ENCODE measurements at regions not wholly inside any gene's neighbourhood (a gene's known extent, or its start where the extent isn't known, plus 50 kb on each side); places are given as distances from the start of the nearest gene placed in this dataset.

DNA sequence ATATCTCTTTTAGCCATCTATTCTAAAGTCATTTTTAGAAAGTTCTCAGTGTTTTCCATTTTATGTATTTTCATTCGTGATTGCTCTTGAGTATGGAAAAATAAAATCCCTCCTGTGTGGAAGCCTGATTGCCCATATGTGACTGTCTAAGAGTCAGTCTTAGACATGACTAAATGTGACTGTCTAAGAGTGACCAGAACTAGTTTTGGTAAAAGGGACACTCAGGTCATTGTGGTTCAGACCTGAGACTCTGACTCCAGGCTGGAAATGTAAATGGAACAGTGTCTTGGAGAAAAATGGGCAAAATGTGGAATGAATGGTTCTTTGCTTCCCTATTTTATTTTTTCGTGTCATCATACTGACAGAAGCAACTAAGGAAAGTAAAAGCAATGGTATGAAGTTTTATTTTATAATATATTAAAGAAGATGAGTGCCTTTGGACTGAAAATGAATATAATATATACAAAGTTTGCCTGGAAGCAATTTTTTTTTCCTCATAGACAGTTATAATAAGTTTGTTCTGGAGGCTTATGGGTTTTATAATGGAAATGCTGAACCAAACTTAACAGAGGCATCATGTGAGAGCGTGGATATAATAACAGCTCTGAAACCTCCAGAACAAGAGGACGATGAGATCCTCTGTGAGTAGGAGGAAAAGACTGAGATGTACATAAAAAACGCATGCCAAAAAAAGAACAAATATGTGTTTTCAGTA, 264.4 kb downstream of the ZPLD1 start:
- TF ChIP-seq, protein P1, sequence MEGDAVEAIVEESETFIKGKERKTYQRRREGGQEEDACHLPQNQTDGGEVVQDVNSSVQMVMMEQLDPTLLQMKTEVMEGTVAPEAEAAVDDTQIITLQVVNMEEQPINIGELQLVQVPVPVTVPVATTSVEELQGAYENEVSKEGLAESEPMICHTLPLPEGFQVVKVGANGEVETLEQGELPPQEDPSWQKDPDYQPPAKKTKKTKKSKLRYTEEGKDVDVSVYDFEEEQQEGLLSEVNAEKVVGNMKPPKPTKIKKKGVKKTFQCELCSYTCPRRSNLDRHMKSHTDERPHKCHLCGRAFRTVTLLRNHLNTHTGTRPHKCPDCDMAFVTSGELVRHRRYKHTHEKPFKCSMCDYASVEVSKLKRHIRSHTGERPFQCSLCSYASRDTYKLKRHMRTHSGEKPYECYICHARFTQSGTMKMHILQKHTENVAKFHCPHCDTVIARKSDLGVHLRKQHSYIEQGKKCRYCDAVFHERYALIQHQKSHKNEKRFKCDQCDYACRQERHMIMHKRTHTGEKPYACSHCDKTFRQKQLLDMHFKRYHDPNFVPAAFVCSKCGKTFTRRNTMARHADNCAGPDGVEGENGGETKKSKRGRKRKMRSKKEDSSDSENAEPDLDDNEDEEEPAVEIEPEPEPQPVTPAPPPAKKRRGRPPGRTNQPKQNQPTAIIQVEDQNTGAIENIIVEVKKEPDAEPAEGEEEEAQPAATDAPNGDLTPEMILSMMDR (IDR thresholded peaks at IDR 0.05; ENCODE audit: low read depth, low read length, missing control alignments) = no peak
- no peak for DNase-seq (ENCODE audit: low read depth)

DNA sequence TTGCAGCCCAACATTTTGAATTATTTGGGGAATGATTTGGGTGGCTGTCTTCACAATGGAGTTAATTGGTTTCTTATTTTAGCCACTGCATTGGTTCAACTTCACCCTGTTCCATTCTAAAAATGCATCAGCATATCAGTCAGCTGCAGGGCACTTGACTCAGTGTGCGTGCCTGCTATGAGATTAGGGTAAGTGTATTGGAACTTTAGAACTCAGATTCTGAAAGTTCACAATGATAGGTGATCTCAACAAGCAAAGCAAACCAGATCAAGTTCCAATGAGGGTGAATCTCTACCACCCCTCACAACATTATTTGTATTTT, 265.0 kb downstream of the ZPLD1 start:
- TF ChIP-seq, protein P1 (IDR thresholded peaks at IDR 0.05; ENCODE audit: low read depth, low read length, missing control alignments) = no peak
- H3K4me3 ChIP-seq (ENCODE audit: low read depth, low read length) = no peak overlapping the region
- DNase-seq (ENCODE audit: low read depth) = no peak

More for the DNA sequence above, 264.4 kb downstream of the ZPLD1 start:
- H3K4me3 ChIP-seq (ENCODE audit: low read depth, low read length) = no peak overlapping the region

DNA sequence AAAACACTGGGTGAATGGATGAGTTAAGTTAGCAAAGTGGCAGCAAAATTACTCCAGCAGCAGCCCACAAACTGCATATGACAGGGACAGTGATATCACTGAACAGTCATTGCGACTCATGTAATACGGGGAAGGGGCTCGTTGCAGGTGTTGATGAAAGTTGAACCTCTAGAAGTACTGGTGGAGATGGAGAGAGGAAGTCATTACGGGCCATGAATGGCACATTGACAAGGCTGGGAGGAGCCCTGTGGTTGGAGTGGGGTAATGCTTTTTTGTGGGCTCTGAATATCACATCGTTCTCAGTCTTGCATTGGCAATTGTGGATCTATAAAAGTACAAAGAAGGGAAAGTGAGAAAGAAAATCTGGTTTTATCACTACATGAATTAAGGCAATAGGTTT, 278.1 kb downstream of the ZPLD1 start:
- DNase-seq (ENCODE audit: low read depth) = no peak
- TF ChIP-seq, protein P1 (IDR thresholded peaks at IDR 0.05; ENCODE audit: low read depth, low read length, missing control alignments) = no peak
- no peak overlapping the region for H3K4me3 ChIP-seq (ENCODE audit: low read depth, low read length)

DNA sequence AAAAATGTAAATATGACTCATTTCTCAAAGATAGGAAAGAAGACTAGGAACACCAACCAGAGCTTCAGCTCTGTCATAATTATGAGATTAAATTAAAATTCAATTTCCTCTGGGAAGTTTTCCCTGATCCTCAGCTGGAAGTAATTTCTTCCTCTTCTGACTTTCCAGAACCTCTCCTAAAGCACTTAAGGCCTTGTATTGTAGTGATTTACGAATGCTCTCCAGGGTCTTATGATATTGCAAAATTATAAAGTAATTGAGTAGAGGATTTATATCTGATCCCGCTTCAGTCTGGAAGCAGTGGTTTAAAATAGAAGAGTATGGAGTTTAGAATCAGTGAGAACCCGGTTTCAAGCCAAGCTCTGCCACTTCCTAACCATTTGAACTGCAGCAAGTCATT, 279.8 kb downstream of the ZPLD1 start:
- DNase-seq (ENCODE audit: low read depth) = no peak
- TF ChIP-seq, protein P1 (IDR thresholded peaks at IDR 0.05; ENCODE audit: low read depth, low read length, missing control alignments) = no peak
- no peak overlapping the region for H3K4me3 ChIP-seq (ENCODE audit: low read depth, low read length)

DNA sequence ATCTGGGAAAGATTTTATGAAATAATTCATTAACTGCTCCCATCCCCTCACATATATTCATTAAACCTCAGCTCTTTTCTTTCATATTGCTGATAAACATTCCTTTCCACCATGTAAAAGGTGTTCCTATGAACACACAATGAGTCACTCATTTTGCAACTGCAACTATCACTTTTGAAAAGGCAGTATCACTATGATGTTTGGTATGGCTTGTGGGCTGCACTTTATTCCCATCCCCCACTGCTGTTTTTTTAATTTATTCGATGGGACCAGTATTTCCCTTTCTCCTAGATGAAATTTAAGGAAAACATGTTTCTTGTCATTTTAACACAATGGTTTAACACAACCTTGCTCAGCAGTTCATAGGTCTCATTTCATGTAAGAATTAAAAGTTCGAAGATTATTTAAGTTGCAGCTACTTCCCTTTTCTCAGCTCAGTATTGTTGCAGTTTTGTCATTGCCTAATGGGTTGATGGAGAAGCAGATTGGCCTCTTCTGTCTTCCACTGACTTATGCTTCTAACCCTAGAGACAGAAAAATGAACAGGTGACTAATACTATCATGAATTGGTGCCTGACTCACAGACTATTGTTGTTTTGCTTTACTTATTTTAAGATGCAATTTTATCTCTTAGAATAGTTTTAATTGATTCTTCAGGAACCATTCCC, 280.3 kb downstream of the ZPLD1 start:
- no peak overlapping the region for H3K4me3 ChIP-seq (ENCODE audit: low read depth, low read length)
- TF ChIP-seq, protein P1 (IDR thresholded peaks at IDR 0.05; ENCODE audit: low read depth, low read length, missing control alignments) = no peak
- peak; percentile 36 for DNase-seq (ENCODE audit: low read depth)

DNA sequence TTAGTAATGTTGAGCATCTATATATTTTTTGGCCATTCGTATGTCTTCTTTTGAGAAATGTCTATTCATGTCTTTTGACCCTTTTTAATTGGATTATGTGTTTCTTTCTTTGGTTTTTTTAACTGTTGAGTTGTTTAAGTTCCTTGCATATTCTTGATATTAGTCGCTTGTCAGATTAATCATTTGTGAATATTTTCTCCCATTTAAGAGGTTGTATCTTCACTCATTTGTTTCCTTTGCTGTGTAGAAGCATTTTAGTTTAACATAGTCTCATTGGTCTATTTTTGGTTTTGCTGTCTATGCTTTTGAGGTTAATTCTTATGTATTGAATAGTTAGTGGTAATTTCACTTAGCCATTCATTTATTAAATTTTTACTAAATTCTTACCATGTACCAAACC, 283.8 kb downstream of the ZPLD1 start:
- no peak overlapping the region for H3K4me3 ChIP-seq (ENCODE audit: low read depth, low read length)
- DNase-seq (ENCODE audit: low read depth) = no peak
- TF ChIP-seq, protein P1 (IDR thresholded peaks at IDR 0.05; ENCODE audit: low read depth, low read length, missing control alignments) = no peak

DNA sequence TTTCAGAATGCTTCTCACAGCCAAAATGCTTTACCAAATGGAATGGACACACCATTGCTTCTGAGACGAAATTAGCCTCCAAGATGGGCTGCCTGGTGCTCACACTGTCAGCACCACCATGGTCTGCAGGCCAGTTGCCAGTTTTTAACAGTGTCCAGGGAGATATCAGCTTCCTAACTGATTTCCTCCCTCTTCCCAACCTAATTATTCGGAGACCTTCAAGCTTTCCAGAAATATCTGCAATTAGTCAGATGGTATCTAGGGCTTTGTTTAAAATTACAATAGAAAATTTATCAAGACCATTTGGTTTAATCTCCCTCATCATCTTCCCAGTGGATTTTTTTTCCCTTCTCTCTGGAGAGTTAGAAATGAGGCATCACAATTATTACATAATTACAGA, 287.5 kb downstream of the ZPLD1 start:
- TF ChIP-seq, protein P1 (IDR thresholded peaks at IDR 0.05; ENCODE audit: low read depth, low read length, missing control alignments) = no peak
- DNase-seq (ENCODE audit: low read depth) = no peak
- no peak overlapping the region for H3K4me3 ChIP-seq (ENCODE audit: low read depth, low read length)

Measured in GM12864 (cell line).